SJCRH30 (cell line): ENCODE measurements at regions not wholly inside any gene's neighbourhood (a gene's known extent, or its start where the extent isn't known, plus 50 kb on each side); places are given as distances from the start of the nearest gene placed in this dataset.
A peak's percentile ranks its signal among the peaks of the same experiment; 100 is the strongest.

ENCODE experiments used
- DNase-seq, 2 experiments: peaks; one replicate each; pipeline ENCODE4 v3.0.0-alpha.2; 2015 to 2020
- H3K27ac ChIP-seq: fragments of 250-450 bp; sonication (Bioruptor Pico); 2 replicates; pipeline ENCODE4 v1.5.1; 2020; ENCODE audit warnings: mild to moderate bottlenecking, moderate library complexity
- H3K27me3 ChIP-seq: fragments of 250-450 bp; sonication (Bioruptor Pico); 2 replicates; pipeline ENCODE4 v1.5.1; 2020; ENCODE audit warnings: mild to moderate bottlenecking, moderate library complexity
- H3K36me3 ChIP-seq: fragments of 250-450 bp; sonication (Bioruptor Pico); 2 replicates; pipeline ENCODE4 v1.5.1; 2020; ENCODE audit warnings: mild to moderate bottlenecking, moderate library complexity
- H3K4me1 ChIP-seq: fragments of 250-450 bp; sonication (Bioruptor Pico); 2 replicates; pipeline ENCODE4 v1.5.1; 2020; ENCODE audit warnings: mild to moderate bottlenecking, moderate library complexity
- H3K4me3 ChIP-seq: fragments of 250-450 bp; sonication (Bioruptor Pico); 2 replicates; pipeline ENCODE4 v1.5.1; 2020; ENCODE audit warnings: mild to moderate bottlenecking, moderate library complexity
- H3K9me3 ChIP-seq: fragments of 250-450 bp; sonication (Bioruptor Pico); replicated peaks from 2 replicates; pipeline ENCODE4 v1.5.1; 2020; ENCODE audit warnings: mild to moderate bottlenecking, moderate library complexity

GRCh38 chr12:105423237-105423636 is 92.7 kb downstream of the C12orf75 start:
- Histone ChIP-seq H3K9me3 (no peaks in the 10 kb centered on the region), H3K27me3 (no peaks in the 10 kb centered on the region)

GRCh38 chr12:105423921-105424320 is 93.4 kb downstream of the C12orf75 start:
- H3K4me3 ChIP-seq: no peak overlapping the region
- H3K27ac ChIP-seq: no peak overlapping the region
- peaks cover 4% of the 10 kb centered on the region; the same call in 1 of the 2 replicates for H3K4me1 ChIP-seq
- DNase-seq: peak in 1 of 2 experiments; percentile 19
- H3K36me3 ChIP-seq: no peaks in the 10 kb centered on the region
- H3K9me3 ChIP-seq: no peaks in the 10 kb centered on the region
- no peaks in the 10 kb centered on the region for H3K27me3 ChIP-seq

More at GRCh38 chr12:105423237-105423636, 92.7 kb downstream of the C12orf75 start:
- peaks cover 4% of the 10 kb centered on the region; the same call in 1 of the 2 replicates for H3K4me1 ChIP-seq
- H3K4me3 ChIP-seq: no peak overlapping the region
- no peaks in the 10 kb centered on the region for H3K36me3 ChIP-seq
- no peak for DNase-seq
- H3K27ac ChIP-seq: no peak overlapping the region

GRCh38 chr12:105425254-105426174 is 95.0 kb downstream of the C12orf75 start:
- H3K4me3 ChIP-seq: no peak overlapping the region
- no peaks in the 10 kb centered on the region for H3K27me3 ChIP-seq
- no peaks in the 10 kb centered on the region for H3K4me1 ChIP-seq
- no peaks in the 10 kb centered on the region for H3K36me3 ChIP-seq
- no peaks in the 10 kb centered on the region for H3K9me3 ChIP-seq
- H3K27ac ChIP-seq: no peak overlapping the region
- no peak for DNase-seq

- Histone ChIP-seq H3K4me3 (no peak overlapping the region), H3K9me3 (no peaks in the 10 kb centered on the region), H3K27me3 (no peaks in the 10 kb centered on the region), H3K36me3 (no peaks in the 10 kb centered on the region), H3K27ac (no peak overlapping the region), H3K4me1 (no peaks in the 10 kb centered on the region)
- DNase-seq: no peak
Observed at GRCh38 chr12:105426766-105427165, 96.3 kb downstream of the C12orf75 start.

GRCh38 chr12:105427883-105428282 is 97.4 kb downstream of the C12orf75 start:
- no peaks in the 10 kb centered on the region for H3K4me1 ChIP-seq
- no peak for DNase-seq
- H3K36me3 ChIP-seq: no peaks in the 10 kb centered on the region
- no peaks in the 10 kb centered on the region for H3K9me3 ChIP-seq
- H3K4me3 ChIP-seq: no peak overlapping the region
- no peaks in the 10 kb centered on the region for H3K27me3 ChIP-seq
- H3K27ac ChIP-seq: no peak overlapping the region

GRCh38 chr12:105428793-105429395 is 98.4 kb downstream of the C12orf75 start:
- H3K36me3 ChIP-seq: no peaks in the 10 kb centered on the region
- H3K27me3 ChIP-seq: no peaks in the 10 kb centered on the region
- H3K27ac ChIP-seq: no peak overlapping the region
- DNase-seq: no peak
- H3K4me1 ChIP-seq: no peaks in the 10 kb centered on the region
- no peaks in the 10 kb centered on the region for H3K9me3 ChIP-seq
- H3K4me3 ChIP-seq: no peak overlapping the region

- no peak for DNase-seq
- Histone ChIP-seq H3K36me3 (no peaks in the 10 kb centered on the region), H3K4me1 (no peaks in the 10 kb centered on the region), H3K27me3 (no peaks in the 10 kb centered on the region), H3K27ac (no peak overlapping the region), H3K4me3 (no peak overlapping the region), H3K9me3 (no peaks in the 10 kb centered on the region)
Observed at GRCh38 chr12:105429511-105429910, 99.0 kb downstream of the C12orf75 start.

- no peak for DNase-seq
- no peaks in the 10 kb centered on the region for H3K27me3 ChIP-seq
- H3K9me3 ChIP-seq: no peaks in the 10 kb centered on the region
- H3K4me1 ChIP-seq: no peaks in the 10 kb centered on the region
- no peak overlapping the region for H3K4me3 ChIP-seq
- no peak overlapping the region for H3K27ac ChIP-seq
- H3K36me3 ChIP-seq: no peaks in the 10 kb centered on the region
Observed at GRCh38 chr12:105431537-105432100, 101.1 kb downstream of the C12orf75 start.

GRCh38 chr12:105433804-105434203 is 103.3 kb downstream of the C12orf75 start:
- Histone ChIP-seq H3K27me3 (no peaks in the 10 kb centered on the region), H3K4me3 (no peak overlapping the region), H3K9me3 (no peaks in the 10 kb centered on the region), H3K36me3 (no peaks in the 10 kb centered on the region), H3K27ac (no peak overlapping the region), H3K4me1 (no peaks in the 10 kb centered on the region)
- no peak for DNase-seq

GRCh38 chr12:105436636-105437035 is 106.1 kb downstream of the C12orf75 start:
- Histone ChIP-seq H3K27me3 (no peaks in the 10 kb centered on the region), H3K4me1 (no peaks in the 10 kb centered on the region), H3K27ac (no peak overlapping the region), H3K4me3 (no peak overlapping the region), H3K36me3 (no peaks in the 10 kb centered on the region), H3K9me3 (0 out of 2 replicates have a peak, but pooled peaks cover 3% of the 10 kb centered on the region)
- no peak for DNase-seq

GRCh38 chr12:105440037-105440664 is 109.7 kb downstream of the C12orf75 start:
- H3K4me3 ChIP-seq: no peak overlapping the region
- H3K27ac ChIP-seq: no peak overlapping the region
- H3K9me3 ChIP-seq: peaks cover 9% of the 10 kb centered on the region; the same call in 1 of the 2 replicates
- H3K36me3 ChIP-seq: no peaks in the 10 kb centered on the region
- peaks cover 9% of the 10 kb centered on the region for H3K4me1 ChIP-seq
- H3K27me3 ChIP-seq: no peaks in the 10 kb centered on the region
- DNase-seq: no peak

GRCh38 chr12:105443802-105444652 is 113.5 kb downstream of the C12orf75 start:
- H3K27me3 ChIP-seq: no peaks in the 10 kb centered on the region
- peaks cover 15% of the 10 kb centered on the region for H3K4me1 ChIP-seq
- peaks cover 9% of the 10 kb centered on the region; the same call in 1 of the 2 replicates for H3K9me3 ChIP-seq
- H3K4me3 ChIP-seq: no peak overlapping the region
- DNase-seq: peak in 1 of 2 experiments; percentile 11
- no peak overlapping the region for H3K27ac ChIP-seq
- no peaks in the 10 kb centered on the region for H3K36me3 ChIP-seq

GRCh38 chr12:105444653-105445102 is 114.2 kb downstream of the C12orf75 start:
- no peaks in the 10 kb centered on the region for H3K27me3 ChIP-seq

GRCh38 chr12:105445249-105445648 is 114.8 kb downstream of the C12orf75 start:
- no peak overlapping the region for H3K4me3 ChIP-seq
- H3K27ac ChIP-seq: no peak overlapping the region
- H3K4me1 ChIP-seq: peaks cover 15% of the 10 kb centered on the region
- H3K9me3 ChIP-seq: peaks cover 6% of the 10 kb centered on the region; the same call in 1 of the 2 replicates
- no peaks in the 10 kb centered on the region for H3K36me3 ChIP-seq
- DNase-seq: no peak
- H3K27me3 ChIP-seq: no peaks in the 10 kb centered on the region

More at GRCh38 chr12:105444653-105445102, 114.2 kb downstream of the C12orf75 start:
- Histone ChIP-seq H3K4me1 (peaks cover 15% of the 10 kb centered on the region), H3K4me3 (no peak overlapping the region), H3K27ac (no peak overlapping the region), H3K9me3 (peaks cover 9% of the 10 kb centered on the region; the same call in 1 of the 2 replicates), H3K36me3 (no peaks in the 10 kb centered on the region)
- no peak for DNase-seq
